ENCODE measurements at regions not wholly inside any gene's neighbourhood (a gene's known extent, or its start where the extent isn't known, plus 50 kb on each side); places are given as distances from the start of the nearest gene placed in this dataset.

- no peak for TF ChIP-seq ELF4 (CRISPR knock-in tag; IDR thresholded peaks at IDR 0.05)
- no peak for TF ChIP-seq ZNF407 (IDR thresholded peaks at IDR 0.05; ENCODE audit: low read depth)
- TF ChIP-seq PCBP2 (IDR thresholded peaks at IDR 0.05; ENCODE audit: low read depth, low read length, poor library complexity, severe bottlenecking) = no peak
- TF ChIP-seq SLC30A9 (CRISPR knock-in tag; IDR thresholded peaks at IDR 0.05) = no peak
- no peak for TF ChIP-seq ZNF609 (CRISPR knock-in tag; IDR thresholded peaks at IDR 0.05; ENCODE audit: borderline replicate concordance)
Measured at GRCh38 chrX:122943918-122944317, 240.2 kb upstream of the GRIA3 start (continued).

Measured in K562 (cell line).